ENCODE measurements at regions not wholly inside any gene's neighbourhood (a gene's known extent, or its start where the extent isn't known, plus 50 kb on each side); places are given as distances from the start of the nearest gene placed in this dataset.

GRCh38 chr6:1047981-1048541 lies 263.8 kb upstream of the FOXQ1 start:
- no peak overlapping the region for H3K4me3 ChIP-seq (ENCODE audit: low read length)
- no peak for TF ChIP-seq CTCF (IDR thresholded peaks at IDR 0.05; ENCODE audit: insufficient read depth, low read depth, low read length, missing control alignments)
- no peak for DNase-seq (ENCODE audit: low read depth)

GRCh38 chr6:1045239-1045638 lies 266.7 kb upstream of the FOXQ1 start:
- H3K4me3 ChIP-seq (ENCODE audit: low read length), result no peak overlapping the region
- DNase-seq (ENCODE audit: low read depth), result no peak
- TF ChIP-seq CTCF (IDR thresholded peaks at IDR 0.05; ENCODE audit: insufficient read depth, low read depth, low read length, missing control alignments), result no peak

- DNase-seq (ENCODE audit: low read depth), result no peak
- no peak for TF ChIP-seq CTCF (IDR thresholded peaks at IDR 0.05; ENCODE audit: insufficient read depth, low read depth, low read length, missing control alignments)
Observed at GRCh38 chr6:1044040-1044836, 267.7 kb upstream of the FOXQ1 start.

GRCh38 chr6:1043458-1043836 lies 268.5 kb upstream of the FOXQ1 start:
- DNase-seq (ENCODE audit: low read depth), result no peak
- TF ChIP-seq CTCF (IDR thresholded peaks at IDR 0.05; ENCODE audit: insufficient read depth, low read depth, low read length, missing control alignments), result no peak
- H3K4me3 ChIP-seq (ENCODE audit: low read length), result no peak overlapping the region

More at GRCh38 chr6:1044040-1044836, 267.7 kb upstream of the FOXQ1 start:
- no peak overlapping the region for H3K4me3 ChIP-seq (ENCODE audit: low read length)

GRCh38 chr6:1042583-1043457 lies 269.1 kb upstream of the FOXQ1 start:
- no peak for DNase-seq (ENCODE audit: low read depth)
- TF ChIP-seq CTCF (IDR thresholded peaks at IDR 0.05; ENCODE audit: insufficient read depth, low read depth, low read length, missing control alignments), result no peak

GRCh38 chr6:1040393-1040792 lies 271.5 kb upstream of the FOXQ1 start:
- TF ChIP-seq CTCF (IDR thresholded peaks at IDR 0.05; ENCODE audit: insufficient read depth, low read depth, low read length, missing control alignments), result no peak
- no peak for DNase-seq (ENCODE audit: low read depth)
- no peak overlapping the region for H3K4me3 ChIP-seq (ENCODE audit: low read length)

More at GRCh38 chr6:1042583-1043457, 269.1 kb upstream of the FOXQ1 start:
- H3K4me3 ChIP-seq (ENCODE audit: low read length), result no peak overlapping the region
